ENCODE measurements at regions not wholly inside any gene's neighbourhood (a gene's known extent, or its start where the extent isn't known, plus 50 kb on each side); places are given as distances from the start of the nearest gene placed in this dataset.
A peak's percentile ranks its signal among the peaks of the same experiment; 100 is the strongest.

DNA sequence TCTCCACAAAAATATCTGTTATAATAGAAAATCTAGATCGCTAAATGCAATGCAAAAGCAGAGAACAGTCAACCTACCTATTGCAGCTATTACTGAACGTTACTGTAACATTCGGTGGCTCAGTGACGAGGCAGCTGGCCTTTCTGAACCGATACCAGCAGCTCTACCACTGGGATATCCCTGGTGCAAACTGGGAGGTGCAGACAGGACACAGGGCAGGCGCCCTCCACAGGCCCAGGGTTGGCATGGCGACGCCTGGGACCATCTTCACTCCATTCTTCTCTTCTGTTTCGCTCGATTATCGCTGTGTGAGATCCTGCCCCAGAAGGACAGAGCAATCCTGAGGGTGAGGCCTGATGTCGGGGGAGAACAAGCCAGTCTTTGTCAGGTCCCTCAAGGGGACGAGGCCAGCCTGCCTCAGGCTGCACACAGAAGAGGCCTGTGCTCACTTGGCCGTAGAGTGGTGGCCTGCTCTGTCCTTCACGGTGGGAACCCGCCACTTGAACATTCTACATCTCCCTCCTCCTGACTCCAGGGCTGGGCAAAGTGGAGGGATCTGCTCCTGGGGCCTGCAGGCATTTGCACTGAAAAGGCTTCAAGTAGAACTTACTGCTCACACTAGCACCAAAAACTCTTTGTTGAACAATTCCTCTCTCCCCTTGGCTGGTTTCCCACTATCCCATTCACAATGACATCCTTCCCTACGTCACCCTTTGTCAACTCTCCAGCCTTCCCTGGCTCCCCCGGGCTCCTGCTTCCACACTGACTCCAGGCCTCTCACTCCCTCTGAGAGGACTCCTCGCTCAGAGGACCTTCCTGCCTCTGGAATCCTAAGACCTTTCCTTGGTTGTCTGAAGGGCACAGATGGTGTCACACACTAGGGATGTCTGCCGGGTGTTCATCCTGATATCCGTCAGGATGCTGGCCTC lies 49.7 kb downstream of the CYRIA start:
- DNase-seq (ENCODE audit: low spot score): no peak

DNA sequence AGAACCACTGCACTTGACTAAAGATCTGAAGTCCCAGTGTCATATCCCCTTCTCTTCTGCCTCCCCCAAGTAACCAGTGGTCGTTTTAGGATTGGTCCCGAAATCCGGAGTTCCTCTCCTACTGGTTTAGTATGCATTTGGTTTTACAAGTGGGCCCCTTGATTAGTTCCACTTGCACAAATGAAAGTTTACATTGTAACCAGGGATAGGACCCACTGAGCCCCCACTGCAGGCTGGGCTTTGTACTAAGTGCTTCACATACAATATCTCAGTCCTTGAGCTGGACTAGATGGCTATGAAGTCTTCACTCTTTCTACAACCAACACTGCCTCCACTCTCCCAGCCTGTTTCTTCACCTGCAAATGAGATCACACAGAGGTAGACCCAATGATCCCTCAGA lies 50.4 kb downstream of the CYRIA start:
- no peak for DNase-seq (ENCODE audit: low spot score)

- DNase-seq (ENCODE audit: low spot score): no peak
Measured at GRCh38 chr2:16614314-16614860, 51.2 kb downstream of the CYRIA start.

DNA sequence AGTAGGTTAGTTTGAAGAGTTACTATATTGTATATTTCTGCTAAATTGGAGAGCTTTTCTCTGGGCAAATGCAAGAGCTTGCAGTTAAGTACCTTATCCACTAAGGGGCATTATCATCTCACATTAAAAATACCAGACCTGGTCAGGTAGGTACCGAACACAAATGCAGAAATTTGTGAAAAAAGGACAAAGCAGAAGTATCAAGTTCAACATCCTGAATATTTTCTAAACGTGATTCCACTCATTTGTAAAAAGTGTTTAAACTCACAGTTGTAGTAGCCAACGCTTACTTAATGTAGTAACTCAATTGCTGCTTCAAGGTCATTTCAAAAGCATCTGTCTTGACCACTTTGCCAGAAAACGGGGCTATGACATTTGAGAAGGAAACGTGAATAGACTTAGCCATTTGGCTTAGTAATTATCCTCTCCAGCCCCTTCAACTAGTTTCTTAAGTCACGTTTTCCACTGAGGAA lies 52.1 kb downstream of the CYRIA start:
- no peak for DNase-seq (ENCODE audit: low spot score)

DNA sequence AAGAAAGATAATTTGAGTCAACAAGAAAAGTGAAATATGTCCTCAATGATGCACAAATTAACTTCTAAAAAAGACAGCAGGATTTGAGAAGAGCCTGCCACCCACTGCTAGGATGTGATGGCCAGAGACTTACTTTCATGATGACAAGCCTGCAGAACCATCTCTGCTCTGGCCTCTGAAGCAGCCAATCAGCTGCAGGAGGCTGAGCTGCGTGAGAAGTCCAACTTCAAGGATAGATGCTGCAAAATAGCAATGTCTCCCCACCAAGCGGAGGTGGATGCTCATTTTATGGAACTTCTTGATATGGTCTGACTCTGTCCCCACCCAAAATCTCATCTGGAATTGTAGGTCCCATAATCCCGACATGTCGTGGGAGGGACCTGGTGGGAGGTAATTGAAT lies 53.1 kb downstream of the CYRIA start:
- no peak for DNase-seq (ENCODE audit: low spot score)

DNA sequence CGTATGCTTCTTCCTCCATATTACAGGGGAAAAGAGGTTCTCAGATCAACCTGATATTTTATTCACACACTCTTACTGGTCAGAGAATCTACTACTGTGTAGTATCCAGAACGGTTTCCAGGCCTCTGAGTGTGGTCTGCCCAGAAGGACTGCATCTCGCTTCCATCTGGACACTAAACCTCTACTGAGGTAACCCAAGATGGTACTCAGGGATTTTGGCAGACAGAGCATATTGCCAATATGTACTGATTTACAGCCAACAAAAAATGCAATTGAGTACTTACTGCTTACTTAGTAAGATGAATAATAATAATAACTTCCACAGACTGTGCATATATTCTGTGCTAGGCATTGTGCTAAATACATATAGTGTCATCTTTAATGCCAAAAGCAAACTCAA lies 55.8 kb downstream of the CYRIA start:
- no peak for DNase-seq (ENCODE audit: low spot score)

- peak; percentile 94 for DNase-seq (ENCODE audit: low spot score)
Measured at GRCh38 chr2:16608661-16609643, 56.7 kb downstream of the CYRIA start.

DNA sequence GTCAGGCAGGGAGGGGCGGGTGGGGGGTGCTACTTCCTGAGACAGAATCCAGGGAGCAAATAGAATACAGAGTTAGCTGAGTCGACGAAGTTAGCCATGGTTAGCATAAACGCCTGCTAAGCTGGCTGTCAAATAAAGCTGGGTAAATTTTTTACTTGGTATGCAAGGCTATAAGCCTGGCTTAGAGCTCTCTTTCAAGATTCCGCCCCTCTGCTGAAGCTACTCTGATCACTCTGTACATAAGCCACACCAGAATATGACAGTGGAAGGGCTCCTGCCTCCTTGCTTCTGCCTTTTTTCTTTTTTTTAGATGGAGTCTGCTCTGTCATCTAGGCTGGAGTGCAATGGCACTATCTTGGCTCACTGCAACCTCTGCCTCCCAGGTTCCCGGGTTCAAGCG lies 58.3 kb downstream of the CYRIA start:
- no peak for DNase-seq (ENCODE audit: low spot score)

DNA sequence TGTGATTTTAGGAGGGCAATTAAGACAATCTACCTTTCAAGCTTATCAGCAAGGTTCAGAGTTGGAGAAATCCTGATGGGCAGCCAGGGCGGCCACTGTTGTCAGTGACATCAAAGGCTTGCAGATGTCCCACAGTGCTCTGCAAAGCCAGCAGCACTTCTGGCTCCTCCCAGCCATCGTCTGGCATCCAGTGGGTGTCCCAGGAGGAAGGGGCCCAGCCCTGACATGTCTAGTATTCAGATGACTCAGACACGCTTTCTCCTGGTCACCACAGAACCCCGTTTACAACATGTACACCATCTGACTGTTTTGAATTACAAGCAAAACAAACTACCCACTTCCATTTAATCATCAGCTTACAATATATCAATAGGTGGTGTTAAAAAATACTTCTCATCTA lies 61.4 kb downstream of the CYRIA start:
- no peak for DNase-seq (ENCODE audit: low spot score)

GRCh38 chr2:16591370-16591933 lies 74.2 kb downstream of the CYRIA start:
- DNase-seq (ENCODE audit: low spot score): no peak

DNA sequence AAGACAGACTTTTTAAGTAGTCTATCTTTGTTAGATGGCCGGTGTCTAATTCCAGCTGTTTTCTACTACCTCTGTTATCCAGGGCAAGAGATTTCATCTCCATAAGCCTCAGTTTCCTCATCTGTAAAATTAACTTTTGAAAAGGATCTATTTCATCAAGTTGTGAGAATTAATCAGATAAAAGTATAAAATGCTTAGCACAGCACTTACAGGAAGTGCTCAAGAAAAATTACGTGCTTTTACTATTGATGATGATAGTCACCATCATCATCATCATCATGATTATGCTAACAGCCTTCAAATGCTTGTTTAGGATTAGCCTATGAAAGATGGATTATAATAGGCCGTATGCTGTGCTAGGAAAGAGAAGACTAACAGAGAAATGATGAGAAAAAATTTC lies 76.2 kb downstream of the CYRIA start:
- no peak for DNase-seq (ENCODE audit: low spot score)

DNA sequence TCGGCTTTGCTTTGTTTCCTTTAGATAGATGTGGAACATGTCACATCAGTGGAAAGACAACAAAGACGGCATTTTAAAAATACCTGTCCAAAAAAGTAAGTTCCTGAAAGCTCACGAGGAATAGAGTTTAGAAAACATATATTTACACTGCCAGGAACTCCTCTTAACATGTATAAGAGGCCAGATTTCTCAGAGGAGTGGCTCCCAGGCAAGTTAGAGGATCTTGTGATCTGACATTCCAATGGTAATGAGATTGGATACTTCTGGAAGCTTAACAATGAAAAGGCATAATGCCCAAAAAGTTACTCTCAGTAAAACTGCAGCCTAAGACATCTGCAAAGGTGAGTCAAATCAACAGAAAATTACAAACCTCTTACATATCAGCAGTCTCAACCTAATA lies 77.1 kb downstream of the CYRIA start:
- no peak for DNase-seq (ENCODE audit: low spot score)

- DNase-seq (ENCODE audit: low spot score): no peak
Measured at GRCh38 chr2:16587601-16588000, 78.0 kb downstream of the CYRIA start.

DNA sequence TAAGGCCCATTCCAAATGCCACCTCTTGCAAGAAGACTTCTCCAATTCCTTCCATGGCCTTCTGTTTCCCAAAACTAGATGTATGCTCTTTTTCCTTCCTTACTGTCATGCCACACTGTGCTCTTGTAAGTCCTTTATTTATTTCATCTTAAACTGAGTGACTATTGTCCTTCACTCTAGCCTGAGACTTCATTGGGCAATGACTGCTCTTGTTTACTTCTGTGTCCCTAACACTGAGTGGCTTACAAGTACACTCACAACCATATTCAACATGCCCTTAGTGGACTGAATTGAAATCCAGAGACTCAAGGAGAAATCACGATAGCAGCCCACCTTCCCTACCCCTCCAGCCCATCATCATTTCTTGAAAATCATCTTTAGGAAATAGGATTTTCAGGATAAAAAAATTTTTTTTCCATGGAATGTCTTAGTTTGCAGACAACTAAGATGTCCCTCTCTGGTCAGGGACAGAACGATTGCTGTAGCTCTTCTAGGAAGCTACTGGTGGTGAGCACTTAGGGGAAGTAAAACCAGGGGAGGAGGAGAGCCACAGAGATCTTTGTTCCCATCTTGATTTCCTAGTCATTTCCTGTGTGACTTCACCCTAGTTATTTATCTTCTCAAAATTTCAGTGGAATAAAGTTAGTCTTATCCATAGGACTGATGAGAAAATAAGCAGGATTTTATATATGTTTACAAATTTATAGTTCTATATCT lies 80.7 kb downstream of the CYRIA start:
- no peak for DNase-seq (ENCODE audit: low spot score)

DNA sequence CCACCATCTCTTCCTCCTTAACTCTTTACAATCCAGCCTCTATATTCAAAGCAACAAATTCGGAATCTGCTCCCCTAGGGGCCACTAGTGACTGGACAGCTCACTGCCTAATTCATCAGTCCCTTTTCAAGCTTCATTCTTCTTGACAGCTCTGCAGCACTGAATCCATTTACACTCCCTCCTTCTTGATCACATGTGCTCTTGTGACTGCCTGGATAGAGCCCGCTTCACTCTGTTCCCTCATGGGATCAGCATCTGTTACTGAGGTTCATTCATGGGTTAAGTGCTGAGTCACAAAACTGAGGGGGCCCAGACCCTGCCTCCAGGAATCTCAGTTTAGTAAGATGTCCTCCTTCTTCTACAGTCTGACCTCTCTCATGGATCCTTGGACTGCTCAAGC lies 81.5 kb downstream of the CYRIA start:
- no peak for DNase-seq (ENCODE audit: low spot score)

- DNase-seq (ENCODE audit: low spot score): no peak
Measured at GRCh38 chr2:16581241-16581640, 84.4 kb downstream of the CYRIA start.

GRCh38 chr2:16578081-16578480 lies 87.6 kb downstream of the CYRIA start:
- DNase-seq (ENCODE audit: low spot score): no peak

DNA sequence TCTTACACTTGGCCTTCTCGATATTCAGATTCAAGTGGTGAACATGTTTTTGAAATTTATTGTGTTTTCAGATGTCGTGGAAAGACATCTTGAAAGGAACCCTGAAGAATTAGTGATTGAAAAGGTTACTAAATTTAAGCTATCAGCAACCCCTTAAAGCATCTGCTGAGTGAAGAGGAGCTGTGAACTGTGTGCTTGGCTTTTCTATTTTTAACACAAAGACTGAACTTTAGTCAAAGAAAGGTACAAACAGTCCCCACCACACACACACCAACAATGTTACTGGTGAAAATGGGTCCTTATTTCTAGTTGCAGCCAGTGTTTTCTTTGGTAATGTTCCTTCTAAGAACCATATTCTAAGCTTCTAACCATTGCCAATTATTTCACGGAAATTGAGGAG lies 95.1 kb downstream of the CYRIA start:
- DNase-seq (ENCODE audit: low spot score): no peak

DNA sequence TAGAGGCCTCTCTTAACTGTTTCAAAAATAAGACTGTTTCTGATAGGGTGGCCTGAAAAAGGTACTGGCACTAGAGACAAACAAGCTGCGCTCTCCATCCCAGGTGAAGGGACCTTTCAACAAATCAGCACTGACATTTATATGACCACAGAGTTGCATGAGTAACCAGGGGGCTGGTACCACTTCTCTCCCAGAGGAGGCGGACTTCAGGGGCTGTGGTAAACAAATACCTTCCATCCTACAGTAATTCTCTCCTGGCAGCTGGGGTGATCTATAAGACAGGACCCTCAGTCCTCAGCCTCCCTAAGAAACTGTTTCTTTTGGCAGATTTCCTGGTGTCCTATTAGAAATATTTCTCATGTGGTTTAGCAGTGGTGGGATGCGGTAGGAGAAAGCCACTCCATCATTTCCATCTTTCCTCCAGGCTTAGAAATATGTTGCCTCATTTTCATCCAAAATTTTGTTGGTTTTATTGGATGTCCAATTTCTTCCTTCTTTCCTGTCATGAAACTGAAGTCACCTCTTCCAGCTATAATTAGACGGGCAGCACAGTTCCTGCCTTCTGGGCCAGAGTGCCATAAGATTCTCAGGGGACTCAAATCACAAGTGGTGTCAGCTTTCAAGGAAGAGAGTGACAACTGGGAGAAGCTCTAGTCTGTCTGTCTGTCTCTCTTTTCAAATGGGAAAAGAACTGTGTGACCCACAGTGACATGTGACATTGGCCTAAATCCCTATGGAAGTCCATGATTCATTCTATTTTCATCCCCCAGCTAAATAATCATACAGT lies 96.4 kb downstream of the CYRIA start:
- DNase-seq (ENCODE audit: low spot score): no peak

DNA sequence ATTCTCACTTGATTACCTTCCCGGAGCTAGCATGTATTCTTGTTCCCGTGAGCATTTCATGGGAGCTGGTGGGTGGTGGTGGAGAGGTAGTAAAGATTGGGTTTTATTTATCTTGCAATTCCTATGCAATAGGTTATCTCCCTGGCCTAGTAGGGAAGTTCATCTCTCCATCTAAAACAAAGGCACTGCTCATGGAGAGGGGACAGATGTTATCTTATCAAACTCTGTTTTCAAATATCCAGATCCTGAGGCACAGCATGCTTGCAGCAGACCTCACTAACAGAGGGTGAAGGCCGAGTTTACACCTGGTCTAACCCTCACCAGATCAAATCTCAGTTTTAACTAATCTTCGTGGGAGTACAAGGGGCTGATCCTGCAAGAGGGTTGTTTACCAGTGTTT lies 98.9 kb downstream of the CYRIA start:
- no peak for DNase-seq (ENCODE audit: low spot score)
